ENCODE measurements at regions not wholly inside any gene's neighbourhood (a gene's known extent, or its start where the extent isn't known, plus 50 kb on each side); places are given as distances from the start of the nearest gene placed in this dataset.

GRCh38 chr14:100441271-100441947 lies 118.3 kb downstream of the SLC25A47 start:
- no peak for TF ChIP-seq CTBP1 (IDR thresholded peaks at IDR 0.05; ENCODE audit: borderline replicate concordance)
- TF ChIP-seq FOXA1 (IDR thresholded peaks at IDR 0.05) = no peak
- no peak for TF ChIP-seq TARDBP (IDR thresholded peaks at IDR 0.05)
- TF ChIP-seq L3MBTL2 (conservative IDR thresholded peaks at IDR 0.05) = no peak
- no peak for TF ChIP-seq SUZ12 (IDR thresholded peaks at IDR 0.05)
- DNase-seq (ENCODE audit: extremely low spot score) = no peak
- ChIA-PET CTCF (interaction anchor here (1.6 to 3.5 kb wide), 4 partner anchors 24 to 212 kb away, joined by 3 to 39 read pairs (median 16); no protein-coding TSS in a partner anchor), POLR2A (interaction anchor here (1.9 to 2.5 kb wide), 2 partner anchors 35 to 205 kb away, joined by 6 to 7 read pairs; no protein-coding TSS in a partner anchor)

GRCh38 chr14:100442036-100442435 lies 118.9 kb downstream of the SLC25A47 start:
- no peak for DNase-seq (ENCODE audit: extremely low spot score)
- no peak for TF ChIP-seq NFRKB (IDR thresholded peaks at IDR 0.05)
- no peak for TF ChIP-seq HDGF (IDR thresholded peaks at IDR 0.05; ENCODE audit: borderline replicate concordance)
- no peak for TF ChIP-seq FOXA1 (IDR thresholded peaks at IDR 0.05)
- TF ChIP-seq ELF4 (IDR thresholded peaks at IDR 0.05) = no peak
- TF ChIP-seq TARDBP (IDR thresholded peaks at IDR 0.05) = no peak
- no peak for TF ChIP-seq BHLHE40 (IDR thresholded peaks at IDR 0.05; ENCODE audit: borderline replicate concordance)
- no peak for TF ChIP-seq L3MBTL2 (conservative IDR thresholded peaks at IDR 0.05)
- TF ChIP-seq CTBP1 (IDR thresholded peaks at IDR 0.05; ENCODE audit: borderline replicate concordance) = no peak
- TF ChIP-seq ZNF384 (IDR thresholded peaks at IDR 0.05) = no peak
- TF ChIP-seq ARNT (IDR thresholded peaks at IDR 0.05) = no peak
- TF ChIP-seq SP1 (IDR thresholded peaks at IDR 0.05) = no peak
- no peak for TF ChIP-seq FOXK2 (IDR thresholded peaks at IDR 0.05)
- TF ChIP-seq SUZ12 (IDR thresholded peaks at IDR 0.05) = no peak
- no peak for TF ChIP-seq PKNOX1 (IDR thresholded peaks at IDR 0.05)
- no peak for TF ChIP-seq LEF1 (IDR thresholded peaks at IDR 0.05; ENCODE audit: borderline replicate concordance)
- TF ChIP-seq FOXM1 (IDR thresholded peaks at IDR 0.05; ENCODE audit: borderline replicate concordance) = no peak
- POLR2A ChIA-PET = no interaction called here
- CTCF ChIA-PET = interaction anchor here (1.6 to 2.6 kb wide), 2 partner anchors 24 to 57 kb away, joined by 3 to 16 read pairs; no protein-coding TSS in a partner anchor

GRCh38 chr14:100442498-100443490 lies 119.7 kb downstream of the SLC25A47 start:
- no peak for DNase-seq (ENCODE audit: extremely low spot score)
- no peak for TF ChIP-seq SUZ12 (IDR thresholded peaks at IDR 0.05)
- TF ChIP-seq FOXK2 (IDR thresholded peaks at IDR 0.05) = no peak
- TF ChIP-seq CTBP1 (IDR thresholded peaks at IDR 0.05; ENCODE audit: borderline replicate concordance) = no peak
- TF ChIP-seq TARDBP (IDR thresholded peaks at IDR 0.05) = no peak
- TF ChIP-seq ARNT (IDR thresholded peaks at IDR 0.05) = no peak
- TF ChIP-seq NFRKB (IDR thresholded peaks at IDR 0.05) = no peak
- TF ChIP-seq SP1 (IDR thresholded peaks at IDR 0.05) = no peak
- TF ChIP-seq L3MBTL2 (conservative IDR thresholded peaks at IDR 0.05) = no peak
- no peak for TF ChIP-seq PKNOX1 (IDR thresholded peaks at IDR 0.05)
- no peak for TF ChIP-seq LEF1 (IDR thresholded peaks at IDR 0.05; ENCODE audit: borderline replicate concordance)
- ChIA-PET CTCF (interaction anchor here (0.7 to 2.1 kb wide), 2 partner anchors 159 to 203 kb away, joined by 3 to 9 read pairs; no protein-coding TSS in a partner anchor), POLR2A (interaction anchor here (1.0 kb wide), 1 partner anchor 18 kb away, joined by 3 read pairs; no protein-coding TSS in a partner anchor)

GRCh38 chr14:100443603-100444002 lies 120.5 kb downstream of the SLC25A47 start:
- CTCF ChIA-PET = interaction anchor here (2.1 kb wide), 1 partner anchor 202 kb away, joined by 9 read pairs; no protein-coding TSS in a partner anchor
- DNase-seq (ENCODE audit: extremely low spot score) = no peak
- POLR2A ChIA-PET = no interaction called here
- no peak for TF ChIP-seq NFRKB (IDR thresholded peaks at IDR 0.05)
- no peak for TF ChIP-seq SUZ12 (IDR thresholded peaks at IDR 0.05)
- no peak for TF ChIP-seq FOXA1 (IDR thresholded peaks at IDR 0.05)

- no peak for TF ChIP-seq ELF4 (IDR thresholded peaks at IDR 0.05)
- no peak for TF ChIP-seq TARDBP (IDR thresholded peaks at IDR 0.05)
- TF ChIP-seq FOXA1 (IDR thresholded peaks at IDR 0.05) = no peak
- TF ChIP-seq HDGF (IDR thresholded peaks at IDR 0.05; ENCODE audit: borderline replicate concordance) = no peak
- no peak for TF ChIP-seq ZNF384 (IDR thresholded peaks at IDR 0.05)
- CTCF ChIA-PET = interaction anchor here (1.6 kb wide), 1 partner anchor 60 kb away, joined by 3 read pairs; no protein-coding TSS in a partner anchor
- POLR2A ChIA-PET = interaction anchor here (0.7 kb wide), 1 partner anchor 14 kb away, joined by 4 read pairs; no protein-coding TSS in a partner anchor
- DNase-seq (ENCODE audit: extremely low spot score) = no peak
These were observed 122.4 kb downstream of the SLC25A47 start for GRCh38 chr14:100445436-100446088.

GRCh38 chr14:100446572-100446971 lies 123.4 kb downstream of the SLC25A47 start:
- POLR2A ChIA-PET = interaction anchor here (0.7 kb wide), 1 partner anchor 13 kb away, joined by 4 read pairs; no protein-coding TSS in a partner anchor
- DNase-seq (ENCODE audit: extremely low spot score) = peak; percentile 45
- TF ChIP-seq NFRKB (IDR thresholded peaks at IDR 0.05) (no peak), PKNOX1 (IDR thresholded peaks at IDR 0.05) (peak; percentile 95)
- CTCF ChIA-PET = interaction anchor here (1.5 to 1.6 kb wide), 2 partner anchors 61 to 199 kb away, joined by 3 to 4 read pairs; no protein-coding TSS in a partner anchor

All from HEK293T (cell line).